ENCODE measurements at regions not wholly inside any gene's neighbourhood (a gene's known extent, or its start where the extent isn't known, plus 50 kb on each side); places are given as distances from the start of the nearest gene placed in this dataset.

GRCh38 chr12:76698966-76699365 lies 64.9 kb upstream of the ZDHHC17 start:
- H3K4me3 ChIP-seq (ENCODE audit: low read depth, low read length): no peak overlapping the region
- TF ChIP-seq CTCF (conservative IDR thresholded peaks at IDR 0.05; ENCODE audit: low read depth, low read length): no peak
- DNase-seq (ENCODE audit: low read depth): no peak

GRCh38 chr12:76701690-76702089 lies 62.2 kb upstream of the ZDHHC17 start:
- no peak for TF ChIP-seq CTCF (conservative IDR thresholded peaks at IDR 0.05; ENCODE audit: low read depth, low read length)
- H3K4me3 ChIP-seq (ENCODE audit: low read depth, low read length): no peak overlapping the region
- DNase-seq (ENCODE audit: low read depth): no peak

- DNase-seq (ENCODE audit: low read depth): no peak
- TF ChIP-seq CTCF (conservative IDR thresholded peaks at IDR 0.05; ENCODE audit: low read depth, low read length): no peak
- H3K4me3 ChIP-seq (ENCODE audit: low read depth, low read length): no peak overlapping the region
Observed at GRCh38 chr12:76702946-76703345, 61.0 kb upstream of the ZDHHC17 start.

- no peak for TF ChIP-seq CTCF (conservative IDR thresholded peaks at IDR 0.05; ENCODE audit: low read depth, low read length)
- no peak for DNase-seq (ENCODE audit: low read depth)
- no peak overlapping the region for H3K4me3 ChIP-seq (ENCODE audit: low read depth, low read length)
Observed at GRCh38 chr12:76704693-76705092, 59.2 kb upstream of the ZDHHC17 start.

DNA sequence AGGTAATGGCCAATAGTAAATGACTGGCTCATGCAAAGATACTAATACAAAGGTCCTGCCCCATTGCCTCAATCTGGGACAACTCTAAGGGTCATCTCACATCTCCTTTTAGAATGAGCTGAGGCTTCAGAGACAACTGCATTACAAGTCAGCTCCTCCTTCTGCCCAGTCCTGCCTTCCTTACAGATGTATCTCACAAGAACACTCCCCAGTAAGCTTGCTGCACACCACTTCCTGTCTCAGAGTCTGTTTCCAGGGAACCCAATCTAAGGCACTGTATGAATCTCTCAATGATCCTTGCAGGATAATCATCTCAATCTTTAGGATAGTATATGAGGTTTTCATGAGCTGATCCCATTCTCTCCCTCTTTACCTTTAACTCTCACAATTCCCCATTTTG lies 57.8 kb upstream of the ZDHHC17 start:
- TF ChIP-seq CTCF (conservative IDR thresholded peaks at IDR 0.05; ENCODE audit: low read depth, low read length): no peak
- DNase-seq (ENCODE audit: low read depth): no peak
- no peak overlapping the region for H3K4me3 ChIP-seq (ENCODE audit: low read depth, low read length)

DNA sequence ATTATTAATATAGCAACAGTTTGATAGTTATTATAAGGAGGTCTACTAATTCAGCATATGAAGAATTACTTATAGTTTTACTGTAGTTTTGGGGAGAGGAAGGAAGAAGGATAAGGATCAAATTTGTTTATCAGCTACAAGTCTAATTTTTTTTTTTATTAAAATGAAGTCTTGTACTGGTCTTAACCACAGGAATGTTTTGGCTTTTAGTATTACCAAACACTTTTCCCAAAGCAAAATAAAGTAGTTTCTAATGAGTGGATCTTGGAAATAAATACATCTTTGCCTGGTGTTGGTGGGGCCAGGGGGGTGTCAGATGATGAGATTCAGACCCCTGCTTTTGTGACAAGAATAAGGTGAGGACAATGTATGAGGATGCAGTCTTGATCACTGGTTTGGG lies 57.2 kb upstream of the ZDHHC17 start:
- TF ChIP-seq CTCF (conservative IDR thresholded peaks at IDR 0.05; ENCODE audit: low read depth, low read length): no peak
- no peak overlapping the region for H3K4me3 ChIP-seq (ENCODE audit: low read depth, low read length)
- no peak for DNase-seq (ENCODE audit: low read depth)

GRCh38 chr12:76707772-76708171 lies 56.1 kb upstream of the ZDHHC17 start:
- TF ChIP-seq CTCF (conservative IDR thresholded peaks at IDR 0.05; ENCODE audit: low read depth, low read length): no peak
- DNase-seq (ENCODE audit: low read depth): no peak
- H3K4me3 ChIP-seq (ENCODE audit: low read depth, low read length): no peak overlapping the region

All from epithelial cell of proximal tubule (primary cell).